Liver (tissue), 7 donors: ENCODE measurements at regions not wholly inside any gene's neighbourhood (a gene's known extent, or its start where the extent isn't known, plus 50 kb on each side); places are given as distances from the start of the nearest gene placed in this dataset.

ENCODE experiments used
- DNase-seq: peaks from one replicate; pipeline ENCODE4 v3.0.0-alpha.2; 2017; ENCODE audit warnings: low spot score
- H3K27ac ChIP-seq, 2 donors: one replicate each; pipeline ENCODE4 v1.7.0; 2013; ENCODE audit warnings: inconsistent platforms in 2 of 2, low read length in 2 of 2, control low read depth in 1 of 2, low read depth in 1 of 2, mild to moderate bottlenecking in 1 of 2
- H3K27me3 ChIP-seq, 4 donors: one replicate each; pipeline versions ENCODE4 v1.6.1 to v1.7.0; 2013; ENCODE audit warnings: low read length in 3 of 4, inconsistent platforms in 1 of 4, mild to moderate bottlenecking in 1 of 4, moderate library complexity in 1 of 4; ENCODE audit not compliant: control insufficient read depth in 4 of 4, insufficient read depth in 4 of 4
- H3K36me3 ChIP-seq, 4 donors: one replicate each; pipeline versions ENCODE4 v1.6.1 to v1.7.0; 2013; ENCODE audit warnings: low read length in 3 of 4, mild to moderate bottlenecking in 3 of 4, low read depth in 1 of 4, moderate library complexity in 1 of 4; ENCODE audit not compliant: control insufficient read depth in 4 of 4, insufficient read depth in 3 of 4
- H3K4me1 ChIP-seq, 4 donors: one replicate each; pipeline versions ENCODE4 v1.6.1 to v1.7.0; 2013; ENCODE audit warnings: low read length in 3 of 4, mild to moderate bottlenecking in 3 of 4, moderate library complexity in 1 of 4; ENCODE audit not compliant: control insufficient read depth in 4 of 4, insufficient read depth in 4 of 4
- H3K4me3 ChIP-seq, 3 donors: one replicate each; pipeline versions ENCODE4 v1.6.1 to v1.7.0; 2013; ENCODE audit warnings: low read length in 3 of 3, control low read depth in 1 of 3, low read depth in 1 of 3, mild to moderate bottlenecking in 1 of 3
- H3K9ac ChIP-seq, 2 donors: one replicate each; pipeline ENCODE4 v1.7.0; 2013; ENCODE audit warnings: low read length in 2 of 2, mild to moderate bottlenecking in 2 of 2, moderate library complexity in 2 of 2, control low read depth in 1 of 2, low read depth in 1 of 2
- H3K9me3 ChIP-seq, 4 donors: one replicate each; pipeline versions ENCODE4 v1.6.1 to v1.7.0; 2013; ENCODE audit warnings: low read length in 3 of 4; ENCODE audit not compliant: control insufficient read depth in 4 of 4
- EGR1 ChIP-seq, 2 donors: IDR thresholded peaks; 2 replicates each; pipeline ENCODE4 v1.6.1; 2016 to 2018; ENCODE audit warnings: antibody characterized with exemption in 2 of 2, low read depth in 2 of 2
- FOXA2 ChIP-seq: IDR thresholded peaks from 2 replicates; pipeline ENCODE4 v1.6.1; 2016; ENCODE audit warnings: antibody characterized with exemption
- GABPA ChIP-seq, 2 donors: IDR thresholded peaks in 1 of 2; conservative IDR thresholded peaks in 1 of 2; 2 replicates each; pipeline ENCODE4 v1.6.1; 2016; ENCODE audit warnings: antibody characterized with exemption in 2 of 2, mild to moderate bottlenecking in 1 of 2, moderate library complexity in 1 of 2
- HNF4A ChIP-seq, 2 donors: conservative IDR thresholded peaks; 2 replicates each; pipeline ENCODE4 v1.6.1; 2016; ENCODE audit warnings: antibody characterized with exemption in 2 of 2, mild to moderate bottlenecking in 2 of 2
- HNF4G ChIP-seq: IDR thresholded peaks from 2 replicates; pipeline ENCODE4 v1.6.1; 2016; ENCODE audit warnings: antibody characterized with exemption
- JUND ChIP-seq, 2 donors: IDR thresholded peaks; 2 replicates each; pipeline ENCODE4 v1.6.1; 2016; ENCODE audit warnings: antibody characterized with exemption in 2 of 2
- NR2F2 ChIP-seq: IDR thresholded peaks from 2 replicates; pipeline ENCODE4 v1.6.1; 2016; ENCODE audit warnings: antibody characterized with exemption
- RAD21 ChIP-seq, 2 donors: IDR thresholded peaks; 2 replicates each; pipeline ENCODE4 v1.6.1; 2016; ENCODE audit warnings: antibody characterized with exemption in 2 of 2, mild to moderate bottlenecking in 2 of 2
- RXRA ChIP-seq, 2 donors: IDR thresholded peaks; 2 replicates each; pipeline ENCODE4 v1.6.1; 2017 to 2018; ENCODE audit warnings: antibody characterized with exemption in 2 of 2, mild to moderate bottlenecking in 1 of 2
- TAF1 ChIP-seq: conservative IDR thresholded peaks from 2 replicates; pipeline ENCODE4 v1.6.1; 2016; ENCODE audit warnings: antibody characterized with exemption, mild to moderate bottlenecking
- YY1 ChIP-seq: IDR thresholded peaks from 2 replicates; pipeline ENCODE4 v1.6.1; 2016; ENCODE audit warnings: antibody characterized with exemption, mild to moderate bottlenecking
- WGBS: extraction: QIAGEN DNeasy Blood & Tissue Kit; methylation state at CpG from one replicate; pipeline ENCODE4 v1.1.7; 2013; 5-methylcytosine and 5-hydroxymethylcytosine counted together
- TF ChIP-seq, protein P1 (sequence below): IDR thresholded peaks from 2 replicates; pipeline ENCODE4 v1.6.1; 2016; ENCODE audit warnings: antibody characterized with exemption, mild to moderate bottlenecking
- TF ChIP-seq, protein P2 (sequence below): IDR thresholded peaks from 2 replicates; pipeline ENCODE4 v1.6.1; 2016; ENCODE audit warnings: antibody characterized with exemption
- TF ChIP-seq, protein P3 (sequence below): IDR thresholded peaks from 2 replicates; pipeline ENCODE4 v1.6.1; 2016; ENCODE audit warnings: antibody characterized with exemption
- TF ChIP-seq, protein P4 (sequence below): IDR thresholded peaks from 2 replicates; pipeline ENCODE4 v1.6.1; 2016; ENCODE audit warnings: antibody characterized with exemption
- donor health status: healthy.
- donor health status: healthy.
- donor health status: healthy.
- donor health status: healthy.

DNA sequence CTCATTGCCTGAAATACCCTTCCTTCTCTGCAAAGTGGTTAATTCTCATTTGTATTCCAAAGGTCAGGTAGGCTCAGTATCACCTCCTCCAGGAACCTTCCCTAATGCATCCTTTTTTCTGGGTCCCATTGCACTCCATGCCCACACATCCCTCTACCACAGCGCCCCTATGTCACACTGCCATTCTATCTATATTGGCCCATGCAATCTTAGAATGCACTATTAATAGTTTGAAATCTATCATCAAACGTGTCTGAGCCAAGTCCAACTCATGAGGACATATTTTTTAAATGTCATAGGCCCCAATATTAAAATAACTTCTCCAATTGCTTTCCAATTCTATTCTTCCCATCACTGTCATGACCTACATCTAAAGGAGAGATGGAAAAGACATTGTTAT, 495.1 kb downstream of the SOX6 start:
- no peak for TF ChIP-seq JUND (IDR thresholded peaks at IDR 0.05)
- TF ChIP-seq HNF4A (conservative IDR thresholded peaks at IDR 0.05), result no peak
- TF ChIP-seq, protein P1, sequence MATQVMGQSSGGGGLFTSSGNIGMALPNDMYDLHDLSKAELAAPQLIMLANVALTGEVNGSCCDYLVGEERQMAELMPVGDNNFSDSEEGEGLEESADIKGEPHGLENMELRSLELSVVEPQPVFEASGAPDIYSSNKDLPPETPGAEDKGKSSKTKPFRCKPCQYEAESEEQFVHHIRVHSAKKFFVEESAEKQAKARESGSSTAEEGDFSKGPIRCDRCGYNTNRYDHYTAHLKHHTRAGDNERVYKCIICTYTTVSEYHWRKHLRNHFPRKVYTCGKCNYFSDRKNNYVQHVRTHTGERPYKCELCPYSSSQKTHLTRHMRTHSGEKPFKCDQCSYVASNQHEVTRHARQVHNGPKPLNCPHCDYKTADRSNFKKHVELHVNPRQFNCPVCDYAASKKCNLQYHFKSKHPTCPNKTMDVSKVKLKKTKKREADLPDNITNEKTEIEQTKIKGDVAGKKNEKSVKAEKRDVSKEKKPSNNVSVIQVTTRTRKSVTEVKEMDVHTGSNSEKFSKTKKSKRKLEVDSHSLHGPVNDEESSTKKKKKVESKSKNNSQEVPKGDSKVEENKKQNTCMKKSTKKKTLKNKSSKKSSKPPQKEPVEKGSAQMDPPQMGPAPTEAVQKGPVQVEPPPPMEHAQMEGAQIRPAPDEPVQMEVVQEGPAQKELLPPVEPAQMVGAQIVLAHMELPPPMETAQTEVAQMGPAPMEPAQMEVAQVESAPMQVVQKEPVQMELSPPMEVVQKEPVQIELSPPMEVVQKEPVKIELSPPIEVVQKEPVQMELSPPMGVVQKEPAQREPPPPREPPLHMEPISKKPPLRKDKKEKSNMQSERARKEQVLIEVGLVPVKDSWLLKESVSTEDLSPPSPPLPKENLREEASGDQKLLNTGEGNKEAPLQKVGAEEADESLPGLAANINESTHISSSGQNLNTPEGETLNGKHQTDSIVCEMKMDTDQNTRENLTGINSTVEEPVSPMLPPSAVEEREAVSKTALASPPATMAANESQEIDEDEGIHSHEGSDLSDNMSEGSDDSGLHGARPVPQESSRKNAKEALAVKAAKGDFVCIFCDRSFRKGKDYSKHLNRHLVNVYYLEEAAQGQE, result no peak
- no peak for TF ChIP-seq RXRA (IDR thresholded peaks at IDR 0.05)
- TF ChIP-seq RAD21 (IDR thresholded peaks at IDR 0.05), result no peak
- no peak for TF ChIP-seq NR2F2
- Histone ChIP-seq H3K27me3 (no peaks in the 10 kb centered on the region), H3K4me3 (no peak overlapping the region), H3K9ac (no peak overlapping the region), H3K4me1 (no peaks in the 10 kb centered on the region), H3K36me3 (no peaks in the 10 kb centered on the region), H3K9me3 (no peaks in the 10 kb centered on the region), H3K27ac (no peak overlapping the region)
- 88% methylated on average over 2 of the region's 2 CpGs for WGBS
- DNase-seq, result no peak

DNA sequence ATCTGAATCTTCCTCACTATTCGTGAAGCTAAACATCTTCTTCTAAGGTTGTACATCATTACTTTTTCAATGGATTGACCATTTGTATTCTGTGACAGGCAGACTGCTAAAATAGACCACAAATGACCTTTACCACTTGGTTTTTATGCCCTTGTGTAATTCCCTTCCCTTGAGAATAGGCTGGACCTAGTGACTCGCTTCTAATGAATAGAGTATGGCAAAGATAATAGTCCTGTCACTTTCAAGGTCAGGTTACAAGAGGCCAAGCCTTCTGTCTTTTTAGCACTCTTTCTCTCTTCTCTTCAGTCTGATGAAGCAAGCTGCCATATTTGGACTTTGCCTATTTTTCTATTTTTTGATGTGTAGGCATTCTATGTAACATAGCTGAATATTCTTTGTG, 492.9 kb downstream of the SOX6 start:
- H3K4me3 ChIP-seq, result no peak overlapping the region
- TF ChIP-seq FOXA2 (no peak), RXRA (IDR thresholded peaks at IDR 0.05) (no peak), HNF4G (no peak), TAF1 (no peak), EGR1 (IDR thresholded peaks at IDR 0.05; ENCODE audit: low read depth in 2 of 2) (no peak), YY1 (no peak), NR2F2 (no peak), GABPA (IDR thresholded peaks at IDR 0.05 in 1 of 2, conservative IDR thresholded peaks at IDR 0.05 in 1 of 2) (no peak), JUND (IDR thresholded peaks at IDR 0.05) (no peak)
- TF ChIP-seq, protein P2, sequence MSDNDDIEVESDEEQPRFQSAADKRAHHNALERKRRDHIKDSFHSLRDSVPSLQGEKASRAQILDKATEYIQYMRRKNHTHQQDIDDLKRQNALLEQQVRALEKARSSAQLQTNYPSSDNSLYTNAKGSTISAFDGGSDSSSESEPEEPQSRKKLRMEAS, result no peak
- TF ChIP-seq, protein P3, sequence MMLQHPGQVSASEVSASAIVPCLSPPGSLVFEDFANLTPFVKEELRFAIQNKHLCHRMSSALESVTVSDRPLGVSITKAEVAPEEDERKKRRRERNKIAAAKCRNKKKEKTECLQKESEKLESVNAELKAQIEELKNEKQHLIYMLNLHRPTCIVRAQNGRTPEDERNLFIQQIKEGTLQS, result no peak
- TF ChIP-seq, protein P4, sequence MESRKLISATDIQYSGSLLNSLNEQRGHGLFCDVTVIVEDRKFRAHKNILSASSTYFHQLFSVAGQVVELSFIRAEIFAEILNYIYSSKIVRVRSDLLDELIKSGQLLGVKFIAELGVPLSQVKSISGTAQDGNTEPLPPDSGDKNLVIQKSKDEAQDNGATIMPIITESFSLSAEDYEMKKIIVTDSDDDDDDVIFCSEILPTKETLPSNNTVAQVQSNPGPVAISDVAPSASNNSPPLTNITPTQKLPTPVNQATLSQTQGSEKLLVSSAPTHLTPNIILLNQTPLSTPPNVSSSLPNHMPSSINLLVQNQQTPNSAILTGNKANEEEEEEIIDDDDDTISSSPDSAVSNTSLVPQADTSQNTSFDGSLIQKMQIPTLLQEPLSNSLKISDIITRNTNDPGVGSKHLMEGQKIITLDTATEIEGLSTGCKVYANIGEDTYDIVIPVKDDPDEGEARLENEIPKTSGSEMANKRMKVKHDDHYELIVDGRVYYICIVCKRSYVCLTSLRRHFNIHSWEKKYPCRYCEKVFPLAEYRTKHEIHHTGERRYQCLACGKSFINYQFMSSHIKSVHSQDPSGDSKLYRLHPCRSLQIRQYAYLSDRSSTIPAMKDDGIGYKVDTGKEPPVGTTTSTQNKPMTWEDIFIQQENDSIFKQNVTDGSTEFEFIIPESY, result no peak
- TF ChIP-seq, protein P1, result no peak
- H3K27ac ChIP-seq, result no peak overlapping the region
- 80% methylated on average over 2 of the region's 2 CpGs for WGBS
- no peak for DNase-seq
- H3K36me3 ChIP-seq, result no peaks in the 10 kb centered on the region
- H3K9me3 ChIP-seq, result no peaks in the 10 kb centered on the region
- H3K27me3 ChIP-seq, result no peaks in the 10 kb centered on the region
- H3K4me1 ChIP-seq, result no peaks in the 10 kb centered on the region
- no peak overlapping the region for H3K9ac ChIP-seq
